Dedifferentiated amniotic fluid mesenchymal stem cell (primary cell): ENCODE measurements at regions not wholly inside any gene's neighbourhood (a gene's known extent, or its start where the extent isn't known, plus 50 kb on each side); places are given as distances from the start of the nearest gene placed in this dataset.

ENCODE experiments used
- DNase-seq: peaks from one replicate; pipeline ENCODE4 v3.0.0-alpha.2; 2016; ENCODE audit errors: extremely low spot score

DNA sequence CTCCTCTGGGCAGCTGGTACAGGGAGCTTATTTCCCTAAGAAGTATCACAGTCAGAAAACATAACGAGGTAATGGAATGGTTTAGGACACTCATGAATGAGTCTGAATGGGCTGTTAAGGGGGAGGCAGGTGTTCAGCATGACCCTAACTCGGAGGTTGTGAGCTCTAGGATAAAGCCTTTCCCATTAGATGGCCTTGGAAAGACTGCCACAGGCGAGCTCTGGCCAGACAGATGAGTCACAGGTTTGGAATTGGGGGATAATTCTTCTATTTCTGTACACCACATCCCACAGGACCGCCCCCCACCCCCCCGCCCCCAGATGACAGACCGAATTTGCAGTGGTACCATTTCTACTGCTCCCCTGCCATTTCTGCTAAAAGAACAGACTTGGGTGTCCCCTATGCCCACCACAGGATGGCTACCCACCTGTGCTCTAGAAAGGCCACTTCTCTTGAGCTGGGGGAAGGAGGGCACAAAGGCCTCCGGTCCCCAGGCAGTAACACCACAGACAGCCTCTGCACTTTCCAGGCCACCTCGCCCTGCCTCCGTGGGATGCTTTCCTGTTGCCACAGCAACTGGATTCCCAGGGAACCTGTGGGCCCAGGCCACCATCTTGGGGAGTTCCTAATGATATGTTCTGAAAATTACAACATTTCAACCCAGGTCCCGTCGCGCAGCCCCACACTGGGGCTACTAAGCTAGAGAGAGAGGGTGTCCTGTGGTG lies 76.7 kb downstream of the TRIM29 start:
- DNase-seq: no peak

DNA sequence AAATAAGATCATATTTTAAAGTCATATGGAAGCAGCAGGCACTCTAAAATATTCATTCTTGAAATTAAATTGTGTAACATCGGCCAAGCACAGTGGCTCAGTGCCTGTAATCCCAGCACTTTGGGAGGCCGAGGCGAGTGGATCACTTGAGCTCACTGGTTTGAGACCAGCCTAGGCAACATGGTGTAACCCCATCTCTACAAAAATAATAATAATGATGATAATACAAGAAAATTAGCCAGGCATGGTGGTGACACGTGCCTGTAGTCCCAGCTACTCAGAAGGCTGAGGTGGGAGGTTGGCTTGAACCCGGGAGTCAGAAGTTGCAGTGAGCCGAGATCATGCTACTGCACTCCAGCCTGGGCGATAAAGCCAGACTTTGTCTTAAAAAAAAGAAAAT lies 77.4 kb downstream of the TRIM29 start:
- no peak for DNase-seq

DNA sequence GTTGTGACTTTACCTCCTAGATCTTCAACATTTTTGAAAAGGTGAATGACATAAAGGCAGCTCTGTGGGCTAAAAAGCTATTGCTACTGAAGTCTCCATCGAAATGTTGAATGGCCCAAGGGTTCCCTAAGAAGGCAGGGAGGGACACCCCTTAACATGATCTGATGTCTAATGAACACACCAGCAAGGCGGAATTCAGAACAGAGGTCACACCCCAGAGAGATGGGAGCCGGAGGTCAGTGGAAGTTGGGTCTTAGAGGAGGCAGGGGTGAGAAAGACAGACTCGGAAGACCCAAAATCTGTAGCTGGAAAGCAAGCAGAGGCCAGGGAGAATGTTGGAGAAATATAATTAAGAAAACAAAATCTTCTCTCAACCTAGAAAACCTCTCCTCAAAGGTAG lies 79.0 kb downstream of the TRIM29 start:
- no peak for DNase-seq

DNA sequence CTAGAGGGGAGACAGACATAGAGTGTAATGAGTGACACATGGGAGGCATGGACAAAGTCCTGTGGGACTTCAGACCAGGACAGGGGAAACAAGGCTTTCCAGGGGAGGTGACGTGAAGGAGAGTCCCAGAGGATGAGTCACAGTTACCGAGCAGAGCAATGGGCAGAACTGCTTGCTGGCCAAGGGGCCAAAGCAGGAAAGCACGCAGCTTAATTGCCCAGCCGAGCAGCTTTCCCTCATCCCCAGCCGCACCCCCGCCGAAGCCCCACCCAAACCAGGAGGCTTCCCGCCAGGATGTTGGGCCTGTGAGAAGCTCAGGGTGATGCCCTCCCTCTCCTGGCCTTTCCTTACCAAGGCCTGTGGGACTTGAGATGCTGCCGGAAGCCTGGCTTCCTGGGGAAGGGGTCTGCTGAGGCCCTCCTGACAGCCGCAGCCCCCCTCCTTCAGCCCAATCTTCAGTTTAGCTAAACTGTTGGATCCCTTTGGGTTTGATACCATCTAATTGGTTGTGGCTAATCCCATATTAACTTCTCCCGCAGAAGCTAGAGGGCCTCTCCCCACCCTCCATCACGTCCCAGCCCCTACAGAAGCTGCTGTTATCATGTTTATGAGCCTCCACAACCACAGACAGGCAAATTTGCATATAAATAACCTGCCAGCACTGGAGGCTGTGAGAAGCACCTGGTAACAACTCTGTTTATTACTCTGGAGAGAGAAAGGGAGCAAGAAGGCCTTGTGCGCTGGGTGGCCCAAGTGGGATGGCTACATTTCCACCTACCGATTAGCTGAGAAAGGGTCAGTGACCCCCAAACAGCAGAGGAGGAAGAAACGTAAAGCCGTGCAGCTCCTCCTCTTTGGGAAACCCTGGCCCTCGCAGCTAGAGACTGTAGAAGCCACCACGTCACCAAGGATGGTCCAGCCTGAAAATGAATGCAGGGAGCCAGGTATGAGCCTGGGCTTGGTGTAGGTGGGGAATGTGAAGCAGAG lies 80.0 kb downstream of the TRIM29 start:
- DNase-seq: no peak

DNA sequence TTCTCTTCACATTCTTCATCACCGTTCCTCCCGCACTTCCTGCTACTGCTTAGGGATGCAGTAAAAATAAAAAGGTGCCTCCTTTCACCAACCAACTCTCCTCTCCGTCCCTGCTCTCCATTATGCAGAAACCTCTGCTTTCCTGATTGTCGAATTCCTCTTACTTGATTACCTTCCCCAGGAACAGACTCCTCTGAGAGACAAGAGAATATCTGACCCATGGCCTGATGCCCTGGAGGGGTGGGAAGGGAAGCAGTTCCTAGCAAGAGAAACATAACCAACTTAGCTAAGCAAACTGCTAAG lies 80.9 kb downstream of the TRIM29 start:
- DNase-seq: no peak

DNA sequence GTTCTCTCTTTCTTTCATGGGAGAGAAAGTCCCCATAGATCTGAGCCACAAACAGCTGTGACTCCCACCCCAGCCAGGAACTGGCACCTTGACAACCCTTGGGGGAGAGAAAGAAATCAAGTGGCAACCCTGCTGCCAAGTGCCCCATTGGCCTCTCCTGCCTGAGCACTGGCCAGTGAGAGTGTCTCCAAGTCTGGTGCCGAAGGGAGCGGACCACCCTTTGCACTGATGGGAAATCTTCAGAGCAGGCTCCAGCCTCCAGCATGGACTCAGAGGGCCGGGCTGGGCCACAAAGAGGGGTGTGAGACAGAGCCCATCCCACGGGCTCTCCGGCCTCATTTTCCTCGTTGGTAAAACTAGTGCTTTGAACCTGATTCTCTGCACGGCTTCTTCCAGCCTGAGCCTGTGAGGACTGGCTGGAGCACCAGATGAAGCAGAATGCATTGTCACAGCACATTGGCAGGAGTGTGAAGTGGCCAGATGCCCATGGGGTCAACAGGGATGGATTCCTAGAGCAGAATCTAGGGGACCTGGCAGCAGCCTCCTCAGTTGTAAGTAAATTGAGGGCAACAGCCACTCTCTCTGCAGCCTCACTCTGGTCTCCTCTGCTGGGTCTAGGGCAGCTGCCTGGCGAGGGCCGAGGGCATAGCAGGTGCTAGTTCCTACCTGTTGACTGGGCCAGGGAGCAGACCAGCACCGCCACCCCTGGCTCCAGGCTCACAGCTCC lies 81.4 kb downstream of the TRIM29 start:
- DNase-seq: no peak

DNA sequence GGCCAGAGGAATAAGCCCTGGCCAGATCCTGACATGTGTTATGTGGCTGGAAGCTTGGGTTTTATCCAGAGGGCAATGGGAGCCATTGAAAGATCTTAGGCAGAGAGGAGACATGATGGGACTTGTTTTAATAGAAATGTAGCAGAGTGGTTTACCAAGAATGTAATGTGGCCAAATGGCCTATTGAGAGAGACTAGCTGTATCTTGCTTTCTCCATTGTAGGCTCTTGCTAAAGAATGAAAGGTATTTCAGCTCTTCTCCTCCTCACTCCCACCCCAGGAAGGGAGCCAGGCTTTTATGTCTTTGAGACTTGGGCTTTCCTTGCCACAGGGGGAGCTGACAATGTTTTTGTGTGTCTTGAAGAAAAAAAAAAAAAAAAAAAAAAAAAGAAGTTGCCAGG lies 82.3 kb downstream of the TRIM29 start:
- no peak for DNase-seq

DNA sequence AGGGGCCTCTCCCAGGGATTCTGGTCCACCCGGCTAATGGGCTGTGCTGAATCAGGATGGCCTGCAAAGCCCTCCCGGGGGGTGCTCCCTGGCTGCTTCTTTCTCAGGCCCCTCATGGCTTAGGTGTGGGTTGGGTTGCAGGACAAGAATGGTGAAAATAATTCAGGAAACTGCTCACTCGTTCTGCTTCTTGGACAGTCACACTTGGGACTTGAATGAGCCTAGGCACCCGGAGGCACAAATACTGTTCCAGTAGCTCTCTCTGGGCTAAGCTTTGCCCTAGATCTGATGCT lies 83.2 kb downstream of the TRIM29 start:
- no peak for DNase-seq

DNA sequence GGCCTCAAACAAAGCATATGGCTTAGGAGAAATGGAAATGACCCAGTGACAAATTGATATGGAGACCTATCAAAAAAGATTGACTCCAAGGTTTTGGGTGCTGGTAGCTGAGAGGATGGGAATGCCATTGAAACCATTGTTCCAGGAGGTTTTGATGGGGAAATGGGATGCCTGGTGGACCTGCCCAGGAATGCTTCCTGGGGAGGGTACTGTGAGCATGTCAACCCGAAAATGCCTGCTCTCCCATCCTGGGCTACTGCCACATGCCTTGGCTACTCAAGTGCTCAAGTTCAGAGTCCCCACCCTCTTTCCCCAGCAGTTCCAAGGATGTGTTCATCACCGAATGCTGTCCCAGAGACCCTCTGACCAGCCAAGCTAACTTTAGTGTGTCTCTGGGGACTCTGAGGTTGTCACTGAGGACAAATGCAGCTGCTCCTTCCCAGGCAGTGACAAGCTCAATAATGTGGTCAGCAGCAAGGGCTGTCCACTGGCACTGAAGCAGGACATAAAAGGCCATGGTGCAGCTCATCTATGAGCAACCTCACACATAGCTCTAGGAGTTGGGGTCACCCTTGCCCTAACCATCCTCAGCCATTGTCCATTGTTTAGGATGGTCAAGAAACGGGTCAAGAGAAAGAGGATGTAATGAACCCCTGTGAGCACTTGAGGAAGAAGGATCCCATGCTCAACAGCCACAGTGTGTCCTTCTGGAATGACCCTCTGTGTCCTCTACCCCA lies 83.7 kb downstream of the TRIM29 start:
- DNase-seq: no peak

DNA sequence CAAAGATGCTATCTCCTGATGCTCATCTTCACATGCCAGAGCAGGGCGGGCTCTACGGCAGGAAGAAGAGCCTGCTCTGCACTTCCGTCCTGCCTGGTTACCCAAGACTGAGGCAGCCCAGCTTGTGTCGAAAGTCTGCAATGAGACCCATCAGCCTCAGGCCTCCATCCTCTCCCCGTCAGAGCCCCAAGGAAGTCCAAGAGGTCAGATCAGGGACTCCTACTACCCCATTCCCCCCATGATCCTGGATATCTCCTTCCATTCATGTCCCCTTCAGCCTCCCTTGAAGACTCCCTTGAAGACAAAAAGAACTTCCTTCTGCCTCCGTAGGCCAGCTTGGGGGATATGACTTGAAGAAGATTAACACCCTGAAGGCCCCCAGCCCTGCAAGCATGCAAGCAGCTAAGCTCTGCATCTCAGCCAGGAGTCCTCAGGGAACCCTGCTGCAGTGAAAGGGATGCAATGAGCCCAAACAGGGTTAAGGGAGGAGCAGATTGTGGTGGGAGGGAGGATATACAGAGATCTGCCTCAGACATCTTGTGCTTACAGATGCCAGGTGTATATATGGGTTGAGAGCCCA lies 85.6 kb downstream of the TRIM29 start:
- no peak for DNase-seq

DNA sequence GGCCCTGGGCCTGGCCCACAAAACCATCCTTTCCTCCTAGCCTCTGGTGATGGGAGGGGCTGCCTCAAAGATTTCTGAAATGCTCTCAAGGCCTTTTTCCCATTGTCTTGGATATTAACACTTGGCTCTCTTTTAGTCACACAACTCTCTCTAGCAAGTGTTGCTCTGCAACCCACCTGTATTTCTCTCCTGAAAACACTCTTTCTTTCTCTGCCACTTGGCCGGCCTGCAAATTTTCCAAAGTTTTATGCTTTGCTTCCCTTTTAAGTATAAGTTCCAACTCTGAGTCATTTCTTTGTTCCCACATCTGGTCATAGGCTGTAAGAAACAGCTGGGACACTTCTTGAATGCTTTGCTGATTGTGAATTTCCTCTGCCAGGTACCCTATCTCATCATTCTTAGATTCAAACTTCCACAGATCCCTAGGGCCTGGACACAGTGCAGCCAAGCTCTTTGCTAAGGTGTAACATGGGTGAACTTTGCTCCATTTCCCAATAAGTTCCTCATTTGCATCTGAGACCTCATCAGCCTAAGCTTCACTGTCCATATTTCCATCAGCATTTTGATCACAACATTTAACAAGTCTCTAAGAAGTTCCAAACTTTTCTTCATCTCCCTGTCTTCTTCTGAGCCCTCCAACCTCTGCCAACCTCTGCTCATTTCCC lies 93.8 kb downstream of the TRIM29 start:
- DNase-seq: no peak

DNA sequence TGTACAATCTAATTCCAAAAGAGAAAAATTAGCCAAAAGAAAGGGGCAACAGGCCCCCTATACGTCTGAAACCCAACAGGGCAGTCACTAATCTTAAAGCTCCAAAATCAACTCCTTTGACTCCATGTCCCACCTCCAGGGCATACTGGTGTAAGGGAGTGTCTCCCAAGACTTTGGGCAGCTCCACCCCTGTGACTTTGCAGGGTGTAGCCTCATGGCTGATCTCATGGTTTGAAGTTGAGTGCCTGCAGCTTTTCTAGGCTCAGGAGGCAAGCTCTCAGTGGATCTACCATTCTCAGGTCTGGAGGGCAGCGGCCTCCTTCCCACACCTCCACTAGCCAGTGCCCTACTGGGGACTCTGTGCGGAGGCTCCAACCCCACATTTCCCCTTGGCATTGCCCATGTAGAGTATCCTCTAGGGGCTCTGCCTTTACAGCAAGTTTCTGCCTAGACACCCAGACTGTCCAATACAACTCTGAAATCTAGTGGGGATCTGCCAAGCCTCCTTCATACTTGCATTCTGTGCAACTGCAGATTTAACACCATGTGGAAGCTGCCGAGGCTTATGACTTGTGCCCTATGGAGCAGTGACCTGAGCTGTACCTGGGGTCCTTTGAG lies 94.5 kb downstream of the TRIM29 start:
- no peak for DNase-seq

DNA sequence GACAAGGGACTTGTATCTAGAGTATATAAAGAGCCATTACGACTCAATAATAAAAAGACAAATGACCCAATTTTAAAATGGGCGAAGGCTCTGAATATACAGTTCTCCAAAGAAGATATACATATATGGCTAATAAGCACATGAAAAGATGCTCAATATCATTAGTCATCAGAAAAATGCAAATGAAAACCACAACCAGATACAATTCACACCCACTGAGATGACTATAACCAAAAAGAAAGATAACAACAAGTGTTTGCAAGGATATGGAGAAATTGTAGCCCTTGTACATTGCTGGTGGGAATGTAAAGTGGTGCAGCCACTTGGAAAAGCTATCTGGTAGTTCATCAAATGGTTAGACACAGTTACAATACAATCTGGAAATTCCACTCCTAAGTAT lies 96.3 kb downstream of the TRIM29 start:
- DNase-seq: no peak

DNA sequence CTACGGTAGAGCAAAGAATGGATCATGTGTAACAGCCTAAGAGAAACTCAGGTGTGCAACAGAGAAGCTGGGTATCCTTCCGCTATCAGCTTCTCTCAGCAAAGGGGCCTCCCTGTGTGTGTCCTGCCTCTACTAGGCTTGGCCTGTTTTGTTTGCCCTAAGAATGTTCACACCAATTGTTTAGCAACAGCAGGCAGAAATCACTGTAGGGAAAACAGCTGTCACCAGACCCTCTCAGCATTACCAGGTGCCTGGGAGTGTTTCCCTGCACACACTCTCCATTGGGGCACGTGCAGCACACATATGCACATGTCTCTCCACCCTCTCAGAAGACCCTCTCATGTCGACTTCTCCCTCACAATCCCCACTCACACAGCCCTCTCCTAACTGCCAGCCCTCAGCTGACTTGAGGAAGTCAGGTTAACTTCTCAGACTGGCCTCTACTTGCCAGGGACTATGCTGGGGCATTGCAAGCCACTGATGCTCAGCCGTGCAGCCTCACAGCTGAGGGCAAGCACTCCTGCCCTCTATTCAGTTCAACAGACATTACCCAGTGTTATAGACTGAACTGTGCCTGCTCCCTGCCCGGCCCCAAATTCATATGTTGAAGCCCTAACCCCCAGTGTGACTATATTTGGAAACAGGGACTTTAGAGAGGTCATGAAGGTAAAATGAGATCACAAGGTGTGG lies 97.6 kb downstream of the TRIM29 start:
- no peak for DNase-seq

DNA sequence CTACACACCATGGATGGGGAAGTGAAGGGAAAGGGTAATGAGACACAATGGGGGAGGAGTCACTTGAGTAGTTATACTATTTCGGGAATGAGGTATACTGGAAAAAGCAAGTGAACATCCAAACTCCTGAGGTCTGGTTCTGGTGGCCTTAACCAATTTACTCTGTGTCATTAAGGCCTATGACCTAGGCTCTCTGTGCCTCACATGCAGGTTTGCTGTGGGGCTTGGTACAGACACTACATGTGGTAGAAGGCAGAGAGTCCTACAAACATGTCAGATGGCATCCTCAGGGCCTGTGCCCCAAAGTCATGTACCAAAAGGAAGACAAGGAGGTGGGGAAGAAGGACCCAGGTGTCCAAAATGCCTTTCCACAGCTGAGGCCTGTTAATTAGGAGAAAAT lies 98.9 kb downstream of the TRIM29 start:
- no peak for DNase-seq

DNA sequence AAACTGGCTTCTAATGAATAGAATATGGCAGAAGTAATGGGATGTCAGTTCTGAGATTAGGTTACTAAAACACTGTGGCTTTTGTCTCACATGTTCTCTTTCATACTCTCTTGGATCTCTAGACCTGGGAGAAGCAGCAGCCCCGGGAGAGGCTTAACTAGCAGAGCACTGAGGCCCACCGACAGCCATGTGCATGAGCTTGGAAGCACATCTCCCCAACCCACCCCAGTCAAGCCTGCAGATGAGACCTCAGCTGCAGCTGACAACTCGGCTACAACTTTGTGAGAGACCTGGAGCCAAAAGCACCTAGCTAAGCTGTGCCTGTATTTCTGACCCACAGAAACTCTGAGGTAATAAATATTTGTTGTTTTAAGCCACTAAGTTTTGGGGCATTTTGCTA lies 100.8 kb downstream of the TRIM29 start:
- DNase-seq: no peak

DNA sequence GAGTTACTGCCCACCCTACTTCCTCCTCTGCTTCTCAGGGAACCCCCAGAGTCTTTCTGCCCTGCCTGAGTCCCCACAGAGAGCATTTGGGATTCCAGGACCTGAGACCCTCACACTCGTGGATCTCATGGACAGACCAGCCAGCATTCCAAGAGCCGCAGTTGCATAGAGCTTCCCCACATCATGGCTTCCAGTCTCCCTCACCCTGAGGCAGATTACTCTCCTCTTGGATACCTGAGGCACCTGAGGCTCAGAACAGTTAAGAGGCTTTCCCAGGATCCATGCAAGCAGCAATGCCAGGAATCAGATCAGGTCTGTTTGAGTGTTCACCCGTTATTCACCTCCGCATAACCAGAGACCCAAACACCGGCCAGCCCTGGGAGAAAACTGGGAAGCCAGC lies 102.2 kb downstream of the TRIM29 start:
- DNase-seq: no peak

DNA sequence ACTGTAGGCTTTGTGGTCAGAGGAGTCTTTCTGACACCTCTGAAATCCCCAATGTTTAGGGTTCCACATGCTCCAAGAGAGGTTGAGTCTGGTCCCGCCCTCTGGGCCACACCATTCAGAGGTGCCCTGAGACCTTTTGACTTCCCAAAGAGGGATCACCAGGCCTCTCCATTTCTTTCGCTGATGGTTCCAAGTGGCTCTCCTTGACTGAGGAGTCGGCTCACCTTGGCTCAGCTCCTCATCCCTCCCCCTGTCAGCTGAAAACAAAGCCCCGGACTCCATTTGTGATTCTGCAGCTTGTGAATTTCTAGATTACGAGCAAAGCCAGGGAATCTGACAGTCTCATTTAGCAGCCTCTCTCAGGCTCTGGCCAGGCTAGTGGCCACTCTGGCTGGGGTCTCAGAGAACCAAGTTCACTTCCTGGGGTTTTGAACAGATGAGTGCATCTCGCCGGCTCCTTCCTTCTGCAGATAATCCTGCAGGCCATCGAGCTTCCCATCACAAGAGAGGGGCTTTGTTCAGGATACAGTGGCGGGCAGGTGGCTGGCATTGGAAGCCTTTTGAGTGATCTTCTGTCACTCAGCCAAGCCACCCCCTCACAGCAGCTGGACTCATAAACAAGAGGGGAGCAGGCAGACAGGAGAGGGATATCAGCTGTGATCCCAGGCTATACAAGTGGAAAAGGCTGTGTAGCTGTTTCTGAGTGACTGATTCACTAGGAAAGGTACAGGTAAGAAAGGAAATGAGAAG lies 102.9 kb downstream of the TRIM29 start:
- no peak for DNase-seq

DNA sequence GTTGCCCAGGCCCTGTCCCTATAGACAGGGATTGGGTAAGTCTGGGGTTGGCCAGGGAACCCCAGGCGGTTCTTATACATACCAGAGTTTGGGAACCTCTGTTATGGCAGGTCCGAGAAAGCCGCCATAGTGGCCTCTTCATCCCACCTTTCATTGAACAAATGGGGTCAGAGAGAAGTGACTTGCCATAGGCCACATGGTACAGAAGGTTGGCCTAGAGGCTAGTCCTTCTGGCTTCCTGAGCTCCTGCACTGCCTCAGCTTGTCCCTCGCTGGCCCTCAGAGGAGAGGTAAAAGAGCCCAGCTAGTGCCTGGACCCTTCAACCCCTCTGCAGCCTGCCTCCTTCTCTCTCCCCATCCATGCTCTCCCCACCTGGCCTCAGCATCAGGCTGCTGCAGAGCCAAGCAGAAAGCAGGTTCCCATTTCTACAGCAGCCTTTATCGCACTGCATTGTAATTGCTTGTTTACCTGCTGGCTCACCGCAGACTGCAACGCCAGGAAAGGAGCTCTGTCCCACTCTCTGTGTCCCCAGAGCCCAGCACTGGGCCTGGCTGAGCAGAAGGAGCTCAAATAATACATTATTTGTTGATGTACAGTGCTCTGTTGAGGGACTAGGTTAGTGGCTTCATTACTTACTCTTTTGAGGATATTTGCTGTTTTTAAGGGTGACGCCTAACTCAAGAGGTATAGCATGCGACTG lies 103.6 kb downstream of the TRIM29 start:
- no peak for DNase-seq
